ENCODE measurements at regions not wholly inside any gene's neighbourhood (a gene's known extent, or its start where the extent isn't known, plus 50 kb on each side); places are given as distances from the start of the nearest gene placed in this dataset.

- TF ChIP-seq TOE1 (CRISPR knock-in tag; IDR thresholded peaks at IDR 0.05) (no peak), TAF15 (IDR thresholded peaks at IDR 0.05; ENCODE audit: low read depth, low read length, poor library complexity, severe bottlenecking) (no peak), RXRA (CRISPR knock-in tag; IDR thresholded peaks at IDR 0.05) (no peak), GLI4 (CRISPR knock-in tag; IDR thresholded peaks at IDR 0.05; ENCODE audit: borderline replicate concordance) (no peak), KDM1A (CRISPR knock-in tag; IDR thresholded peaks at IDR 0.05) (no peak), CHD4 (IDR thresholded peaks at IDR 0.05; ENCODE audit: borderline replicate concordance, low read length) (no peak), ZNF710 (CRISPR knock-in tag; IDR thresholded peaks at IDR 0.05; ENCODE audit: borderline replicate concordance) (no peak), HNRNPUL1 (IDR thresholded peaks at IDR 0.05; ENCODE audit: low read depth, low read length) (no peak), HIC2 (CRISPR knock-in tag; IDR thresholded peaks at IDR 0.05; ENCODE audit: low read depth) (no peak), ZNF335 (CRISPR knock-in tag; IDR thresholded peaks at IDR 0.05) (no peak), CBX5 (CRISPR knock-in tag; IDR thresholded peaks at IDR 0.05; ENCODE audit: borderline replicate concordance) (no peak)
Measured at GRCh38 chr18:48473816-48474215, 64.6 kb upstream of the ZBTB7C start (continued).

Measured in HepG2 (cell line).